Activated CD8-positive, alpha-beta memory T cell treated with anti-CD3 and anti-CD28 coated beads for 48 hours (primary cell): ENCODE measurements at regions not wholly inside any gene's neighbourhood (a gene's known extent, or its start where the extent isn't known, plus 50 kb on each side); places are given as distances from the start of the nearest gene placed in this dataset.

Experiments
- DNase-seq, 3 experiments: peaks; one replicate each; pipeline ENCODE4 v3.0.0-alpha.2; 2020; ENCODE audit warnings: low read depth in 2 of 3, low spot score in 2 of 3

DNA sequence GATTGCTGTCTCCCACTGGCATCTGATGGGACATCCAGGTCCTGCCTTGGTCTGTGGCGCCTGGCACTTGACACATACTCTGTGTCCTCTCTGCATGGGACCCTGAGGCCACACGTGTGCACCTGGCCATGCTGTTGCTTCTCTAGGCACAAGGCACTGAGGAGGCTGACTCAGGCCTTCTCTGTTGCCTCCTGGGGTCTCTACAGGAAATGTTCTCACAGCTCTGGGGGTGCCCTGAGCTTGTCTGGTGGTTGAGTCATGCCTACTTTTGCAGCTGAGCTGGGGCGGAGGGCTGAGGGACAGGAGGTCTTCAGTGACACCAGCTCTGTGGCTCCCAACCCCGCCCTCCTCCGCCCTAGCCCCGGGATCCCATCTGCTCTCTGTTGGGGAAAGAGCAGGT, 207.0 kb upstream of the HS6ST1 start:
- no peak for DNase-seq

DNA sequence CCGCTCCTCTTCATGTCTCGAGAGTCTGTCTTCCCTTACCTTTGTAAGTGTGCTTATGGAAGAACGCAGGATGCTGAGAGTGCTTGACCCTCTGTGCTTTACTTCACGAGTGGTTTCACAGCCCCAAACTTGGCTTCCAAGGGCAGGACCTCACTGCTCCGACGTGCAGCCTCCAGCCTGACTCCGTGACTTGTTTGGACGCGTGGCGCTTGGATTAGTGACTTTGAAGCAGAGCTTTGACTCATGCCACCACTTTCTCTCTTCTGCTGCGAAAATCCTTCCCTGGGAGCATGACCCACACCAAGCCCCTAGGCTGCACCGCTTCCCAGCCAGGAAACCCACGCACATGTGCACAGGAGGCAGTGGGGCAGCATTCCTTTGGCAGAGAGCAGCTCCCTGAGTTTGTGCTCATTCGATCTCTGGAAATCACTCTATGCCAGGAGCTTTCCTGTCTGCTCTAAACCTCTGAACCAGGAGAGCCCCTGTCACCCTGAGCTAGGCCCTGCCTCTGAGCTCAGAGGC, 207.8 kb upstream of the HS6ST1 start:
- DNase-seq = no peak

DNA sequence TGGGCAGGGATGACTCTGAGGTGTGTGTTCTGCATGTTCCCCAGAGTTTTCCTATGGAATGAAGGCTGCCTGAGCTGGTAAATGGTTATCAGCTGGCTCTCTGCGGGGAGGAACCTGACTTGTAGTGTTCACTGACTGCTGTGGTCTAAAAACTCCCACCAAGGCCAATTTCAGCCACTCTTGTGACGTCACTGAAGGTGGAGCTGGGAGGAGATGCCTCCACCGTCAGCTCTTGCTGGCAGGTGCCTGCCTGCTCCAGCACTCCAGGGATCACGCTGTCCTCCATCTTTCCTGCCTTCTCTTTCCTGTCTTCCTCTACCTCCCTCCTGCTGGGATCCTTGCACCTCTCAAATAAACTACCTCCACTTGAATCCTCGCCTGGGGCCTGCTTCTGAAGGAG, 209.5 kb upstream of the HS6ST1 start:
- no peak for DNase-seq

DNA sequence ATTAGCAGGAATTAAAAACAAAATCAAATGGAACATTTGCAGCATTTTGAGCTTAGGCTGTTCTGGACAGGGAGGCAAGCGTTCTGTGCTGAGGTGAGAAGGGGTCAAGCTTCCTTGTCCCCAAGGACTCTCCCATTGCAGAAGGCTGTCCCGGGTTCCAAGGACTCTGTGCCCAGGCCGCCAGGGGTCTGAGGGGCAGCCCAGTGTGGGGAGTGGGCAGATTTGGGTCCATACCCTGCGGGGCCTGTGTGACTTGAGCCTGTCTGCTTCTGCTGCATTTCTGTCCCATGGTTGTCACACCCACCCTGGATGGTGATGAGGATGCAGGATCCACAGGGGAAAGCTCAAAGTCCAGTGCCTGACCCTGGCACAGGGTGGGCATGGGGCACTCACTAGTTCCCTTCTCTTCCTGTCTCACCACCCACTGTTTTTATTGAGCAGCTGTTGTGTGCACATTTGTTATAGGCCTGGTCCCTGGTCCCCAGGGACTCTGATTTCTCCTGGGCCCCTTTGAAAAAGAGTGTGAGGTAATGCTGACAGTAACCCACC, 211.4 kb upstream of the HS6ST1 start:
- DNase-seq = no peak

DNA sequence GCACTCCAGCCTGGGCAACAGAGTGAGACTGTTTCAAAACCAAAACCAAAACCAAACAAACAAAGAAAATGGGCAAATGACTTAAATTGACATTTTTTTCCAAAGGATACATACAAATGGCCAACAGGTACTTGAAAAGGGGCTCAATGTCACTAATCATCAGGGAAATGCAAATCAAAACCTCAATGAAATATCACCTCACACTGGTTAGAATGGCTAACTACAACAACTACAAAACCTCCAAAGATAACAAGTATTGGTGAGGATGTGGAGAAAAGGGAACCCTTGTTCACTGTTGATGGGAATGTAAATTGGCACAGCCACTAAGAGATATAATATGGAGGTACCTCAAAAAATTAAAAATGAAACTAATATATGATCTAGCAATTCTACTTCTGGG, 213.2 kb upstream of the HS6ST1 start:
- no peak for DNase-seq

DNA sequence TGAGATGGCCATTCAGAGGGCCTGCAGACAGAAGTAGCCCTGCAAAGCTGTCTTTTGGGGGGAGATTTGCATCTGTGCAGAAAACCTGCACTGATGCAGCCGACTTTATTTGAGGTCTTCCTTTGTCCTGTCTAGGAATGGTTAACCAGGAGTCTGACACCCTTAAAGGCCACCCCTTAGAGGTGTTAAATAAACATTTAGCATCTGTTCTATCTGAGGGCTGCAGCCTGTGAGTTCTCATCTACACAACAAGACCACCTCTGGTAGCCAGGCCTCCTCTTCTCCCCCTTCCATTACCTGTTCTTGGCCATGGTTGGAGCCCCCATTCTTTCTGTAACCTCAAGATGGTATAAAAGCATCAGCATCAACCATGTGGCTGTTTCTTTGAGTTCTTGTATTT, 214.4 kb upstream of the HS6ST1 start:
- DNase-seq = no peak

DNA sequence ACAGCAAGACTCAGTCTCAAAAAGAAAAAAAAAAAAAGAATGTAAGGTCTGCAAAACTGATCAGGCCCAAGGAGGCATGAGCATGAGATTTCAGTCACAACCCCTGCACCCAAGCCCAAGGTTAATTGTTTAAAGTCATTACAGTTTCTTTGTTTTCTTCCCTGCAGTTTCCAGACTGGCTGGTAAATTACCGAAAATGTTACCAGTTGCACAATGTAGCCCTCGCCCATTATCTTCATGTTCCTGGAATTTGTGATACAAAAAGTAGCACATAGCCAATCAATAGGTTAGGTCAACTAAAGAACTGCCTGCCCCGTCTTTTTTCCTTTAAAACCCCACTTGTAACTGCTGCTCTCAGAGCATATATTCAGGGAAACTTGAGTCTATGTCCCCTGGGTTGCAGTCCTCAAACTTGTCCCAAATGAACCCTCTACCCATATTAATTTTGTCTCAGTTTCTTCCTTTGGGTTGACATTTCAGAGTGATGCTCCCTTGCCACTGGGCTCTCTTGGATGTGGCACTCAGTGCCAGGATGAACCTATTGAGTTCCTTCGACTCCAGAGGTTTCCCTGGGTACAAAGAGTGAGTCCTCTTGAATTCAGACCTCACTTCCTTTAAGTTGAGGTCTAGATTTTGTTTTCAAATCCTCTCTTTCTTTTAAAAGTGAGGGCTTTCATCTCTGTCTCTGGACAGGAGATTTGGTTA, 216.2 kb upstream of the HS6ST1 start:
- DNase-seq = no peak

DNA sequence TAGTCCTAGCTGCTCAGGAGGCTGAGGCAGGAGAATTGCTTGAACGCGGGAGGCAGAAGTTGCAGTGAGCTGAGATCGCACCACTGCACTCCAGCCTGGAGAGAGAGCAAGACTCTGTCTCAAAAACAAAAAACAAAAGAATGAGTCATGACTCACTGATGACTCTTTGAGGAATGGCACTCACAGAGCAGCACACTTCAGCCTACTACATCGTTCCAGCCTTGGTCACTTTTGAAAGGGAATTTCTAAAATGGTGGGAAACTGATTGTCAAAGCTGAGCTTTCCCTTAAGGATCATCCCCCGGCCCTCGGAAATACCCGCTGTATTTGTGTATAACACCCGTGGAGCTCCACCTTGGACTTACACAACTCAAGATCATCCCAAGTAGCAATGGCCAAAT, 217.3 kb upstream of the HS6ST1 start:
- DNase-seq = no peak

DNA sequence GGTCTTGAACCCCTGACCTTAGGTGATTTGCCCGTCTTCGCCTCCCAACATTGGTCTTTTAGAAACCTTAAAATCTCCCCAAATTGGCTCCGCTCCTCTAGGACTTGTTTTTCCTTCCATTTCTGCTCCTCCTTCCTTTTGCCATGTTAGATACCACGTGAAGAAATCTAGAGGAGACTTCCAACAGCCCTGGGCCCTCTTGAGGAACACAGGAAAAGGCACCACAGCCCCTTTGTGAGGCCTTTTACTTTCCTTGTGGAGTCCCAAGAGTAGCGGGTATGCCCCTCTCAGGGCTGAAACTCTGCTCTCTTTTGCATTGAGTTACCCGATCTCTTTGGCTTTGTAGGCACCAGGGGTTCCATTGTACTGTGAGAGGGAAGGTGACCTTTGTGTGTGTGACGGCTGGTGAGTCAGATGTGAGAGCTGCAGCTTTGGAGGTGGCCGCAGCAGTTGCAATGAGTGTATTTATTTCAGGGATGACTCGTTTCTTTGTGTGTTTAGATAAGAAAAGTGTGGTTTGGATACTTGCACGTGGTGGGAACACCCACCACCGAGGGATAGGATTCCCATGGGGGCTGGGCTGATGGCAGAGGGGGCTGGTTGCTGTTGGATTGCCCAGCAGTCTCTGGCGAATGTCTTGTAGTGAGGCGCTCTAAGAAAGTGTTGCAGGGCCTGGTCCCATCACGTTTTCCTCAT, 218.4 kb upstream of the HS6ST1 start:
- DNase-seq = no peak

DNA sequence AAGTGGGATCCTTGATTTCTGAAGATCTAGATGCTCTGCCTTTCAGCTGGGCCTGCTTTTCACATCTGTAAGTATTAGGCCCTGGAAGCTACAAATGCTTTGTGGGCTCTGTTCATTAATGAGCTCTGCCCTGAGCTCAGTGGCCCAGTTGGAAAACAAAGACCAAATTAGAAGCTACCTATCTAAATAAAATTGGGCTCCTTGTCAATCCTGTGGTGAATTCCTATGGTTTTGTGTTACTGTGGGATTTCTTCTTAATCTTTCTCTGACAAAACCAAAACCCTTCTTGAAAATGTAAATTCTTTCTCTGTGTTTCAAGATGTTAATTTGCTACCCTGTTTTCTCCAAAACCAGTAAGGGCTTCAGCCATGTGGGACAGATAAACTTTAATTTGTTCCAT, 219.0 kb upstream of the HS6ST1 start:
- no peak for DNase-seq

DNA sequence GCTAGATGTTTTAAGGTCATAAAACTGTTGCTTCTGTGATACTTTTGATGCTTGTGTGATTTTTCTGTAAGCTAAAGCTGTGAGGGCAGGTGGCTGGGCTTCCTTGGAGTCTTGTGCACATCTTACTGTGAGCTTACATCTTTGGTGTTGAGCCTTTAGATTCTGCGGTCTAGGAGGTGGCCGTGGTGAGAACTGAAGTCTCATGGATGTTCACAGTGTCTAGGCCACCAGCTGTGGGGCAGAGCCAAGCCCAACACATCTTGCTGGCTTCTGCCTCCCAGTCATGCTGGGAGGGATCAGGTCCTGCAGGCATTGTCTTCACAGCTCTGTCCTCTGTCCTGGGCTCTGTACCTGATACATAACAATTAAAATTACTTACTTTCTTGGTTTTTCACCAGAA, 219.7 kb upstream of the HS6ST1 start:
- no peak for DNase-seq

DNA sequence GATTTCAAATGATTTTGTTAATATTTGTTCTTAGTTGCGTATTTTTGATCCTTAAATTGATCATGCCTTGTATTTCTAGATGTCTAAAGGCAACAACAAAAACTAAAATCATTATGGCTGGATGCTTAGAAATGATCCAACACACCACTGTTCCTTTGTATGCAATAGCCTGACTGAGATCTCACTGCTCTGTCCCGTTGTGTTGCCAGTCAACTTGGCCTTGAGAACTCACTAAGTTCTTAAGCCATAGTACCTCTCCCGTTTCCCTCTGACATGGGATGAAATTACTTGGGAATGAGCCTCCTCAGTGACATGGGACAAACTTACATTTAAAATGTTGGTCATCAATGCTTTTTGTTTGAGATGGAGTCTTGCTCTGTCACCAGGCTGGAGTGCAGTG, 222.0 kb upstream of the HS6ST1 start:
- DNase-seq = no peak

DNA sequence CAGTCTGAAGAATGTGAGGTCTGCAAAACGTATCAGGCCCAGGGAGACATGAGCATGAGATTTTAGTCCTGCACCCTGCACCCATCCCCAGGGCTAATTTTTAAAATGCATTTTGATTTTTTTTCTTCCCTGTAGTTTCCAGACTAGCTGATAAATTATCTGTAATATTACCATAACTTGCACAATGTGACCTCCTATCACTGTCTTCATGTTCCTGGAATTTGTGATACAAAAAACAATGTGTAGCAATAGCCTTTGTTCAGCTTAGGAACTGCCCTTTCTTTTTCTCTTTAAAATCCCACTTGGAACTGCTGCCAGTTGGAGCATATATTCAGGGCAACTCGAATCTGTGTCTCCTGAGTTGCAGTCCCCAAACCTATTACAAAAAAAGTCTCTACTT, 222.8 kb upstream of the HS6ST1 start:
- DNase-seq = no peak

DNA sequence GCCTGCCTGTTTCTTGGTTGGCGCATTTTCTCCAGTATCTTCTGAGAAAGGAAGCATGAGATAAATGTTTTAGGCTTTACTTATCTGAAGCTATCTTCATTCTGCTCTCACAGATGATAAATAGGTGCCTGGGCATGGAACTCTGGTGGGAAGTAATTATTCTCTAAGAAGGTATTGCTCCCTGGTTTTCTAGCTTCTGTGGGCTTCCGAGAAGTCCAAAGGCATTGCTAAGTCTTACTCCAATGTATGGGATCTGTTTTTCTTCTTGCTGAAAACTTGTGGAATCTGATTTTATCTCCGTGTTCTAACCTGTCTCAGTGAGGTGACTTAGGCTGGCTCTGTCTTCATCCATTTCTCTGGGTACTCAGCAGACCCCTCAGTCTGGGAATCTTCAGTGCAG, 224.4 kb upstream of the HS6ST1 start:
- DNase-seq = no peak

DNA sequence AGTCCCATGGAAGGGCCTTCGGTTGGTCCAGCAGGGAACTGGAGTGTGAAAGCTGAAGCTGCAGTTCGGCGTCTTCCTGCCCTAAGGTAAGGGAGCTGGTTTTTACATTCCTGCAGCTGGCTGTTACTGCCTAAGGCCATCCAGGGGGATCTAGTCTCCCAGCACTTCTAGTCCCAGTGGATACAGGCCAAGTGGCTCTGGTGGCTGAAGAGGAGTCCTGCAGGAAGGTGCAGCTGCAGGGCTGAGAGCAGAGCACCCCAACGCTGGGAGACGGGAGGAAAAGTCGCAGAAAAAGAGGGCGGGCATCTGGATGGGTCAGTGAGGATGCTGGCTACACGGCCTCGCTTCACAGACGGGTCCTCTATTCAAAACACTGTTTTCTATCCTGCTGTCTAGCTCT, 225.0 kb upstream of the HS6ST1 start:
- no peak for DNase-seq

DNA sequence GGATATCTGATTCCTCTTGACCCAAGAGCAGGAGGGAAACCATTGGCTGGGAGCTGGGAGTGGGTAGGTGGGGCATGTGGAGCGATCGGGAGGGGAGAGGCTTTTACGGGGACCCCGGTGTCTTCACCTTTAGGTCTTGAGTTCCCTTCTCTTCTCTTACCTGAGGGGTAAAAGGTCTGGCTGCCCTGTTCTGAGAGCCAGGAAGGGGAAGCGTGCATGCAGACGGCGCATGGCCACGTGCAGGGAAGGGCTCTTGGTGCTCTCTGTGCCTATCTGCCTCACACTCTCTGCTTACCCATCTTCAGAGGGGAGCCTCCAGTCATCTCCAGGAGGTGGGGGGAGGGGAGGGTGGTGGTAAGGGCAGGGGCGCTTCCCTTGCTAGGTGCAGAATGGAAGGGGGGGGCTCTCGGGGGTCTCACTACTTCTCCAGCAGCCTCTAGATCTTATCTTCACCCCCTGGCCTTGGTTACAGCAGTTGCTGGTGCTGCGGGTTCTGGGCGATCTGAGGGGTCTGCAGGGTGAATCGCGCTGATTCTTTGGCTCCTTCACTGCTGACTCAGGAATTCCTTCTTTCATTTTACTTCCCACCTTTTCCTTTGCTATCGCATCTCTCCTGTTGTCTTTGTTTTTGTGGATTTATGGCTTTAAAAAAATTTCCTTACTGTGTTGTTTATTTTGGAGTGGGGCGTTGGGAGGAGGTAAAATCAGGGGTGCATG, 225.8 kb upstream of the HS6ST1 start:
- no peak for DNase-seq

DNA sequence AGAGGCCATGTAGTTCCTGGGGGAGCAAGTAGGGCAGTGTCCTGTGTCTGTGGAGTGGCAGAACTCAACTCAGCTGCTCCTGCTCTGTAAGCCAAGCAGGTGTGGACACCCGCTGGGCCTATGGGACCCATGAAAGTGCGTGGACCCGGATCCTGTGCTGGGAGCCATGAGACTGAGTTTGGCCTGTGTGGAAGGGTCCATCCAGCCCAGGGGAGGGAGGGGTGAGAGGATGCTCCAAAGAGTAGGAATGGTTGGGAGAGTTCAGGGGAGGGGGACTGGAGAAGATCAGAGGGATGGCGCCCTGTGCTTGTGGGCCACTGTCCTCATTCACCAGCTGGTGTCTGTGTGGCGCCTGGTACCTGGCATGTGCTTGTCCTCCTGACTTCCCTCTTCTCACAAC, 226.4 kb upstream of the HS6ST1 start:
- no peak for DNase-seq

DNA sequence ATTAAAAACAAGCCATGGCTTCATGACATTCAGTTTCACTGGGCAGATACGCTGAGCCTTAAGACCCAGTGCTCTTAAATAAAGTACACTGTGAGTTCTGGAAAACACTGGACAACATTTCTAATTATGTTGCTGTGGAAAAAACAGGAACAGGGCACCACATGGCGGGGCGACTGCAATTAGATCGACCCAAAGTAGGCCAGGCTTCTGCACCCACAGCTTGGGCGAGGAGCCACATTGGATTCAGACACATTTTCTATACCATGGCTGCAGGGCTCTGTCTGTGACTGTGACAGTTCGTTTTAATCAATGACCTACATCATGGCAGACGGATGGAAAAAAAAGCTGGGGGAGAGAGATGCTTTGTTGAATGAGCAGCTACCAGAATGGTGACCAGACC, 227.2 kb upstream of the HS6ST1 start:
- DNase-seq = no peak

DNA sequence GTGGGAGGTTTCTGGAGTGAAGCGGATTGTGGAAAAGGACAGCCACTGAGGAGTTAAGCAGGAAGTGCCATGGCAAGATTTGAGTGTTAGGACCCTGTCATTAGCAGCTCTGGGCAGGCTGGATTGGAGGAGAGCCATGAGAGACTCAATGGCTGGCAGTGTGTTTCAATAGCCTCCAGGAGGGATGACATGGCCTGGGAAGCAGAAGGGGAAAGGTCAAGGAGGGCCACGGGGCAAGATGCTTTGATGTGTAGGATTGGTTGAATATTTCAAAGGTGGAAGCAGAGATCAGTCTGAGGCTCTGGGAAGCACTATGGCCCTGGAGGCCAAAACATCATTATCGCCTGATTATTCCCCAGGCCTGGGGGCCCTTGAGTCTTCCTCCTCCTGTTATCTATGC, 229.0 kb upstream of the HS6ST1 start:
- no peak for DNase-seq

DNA sequence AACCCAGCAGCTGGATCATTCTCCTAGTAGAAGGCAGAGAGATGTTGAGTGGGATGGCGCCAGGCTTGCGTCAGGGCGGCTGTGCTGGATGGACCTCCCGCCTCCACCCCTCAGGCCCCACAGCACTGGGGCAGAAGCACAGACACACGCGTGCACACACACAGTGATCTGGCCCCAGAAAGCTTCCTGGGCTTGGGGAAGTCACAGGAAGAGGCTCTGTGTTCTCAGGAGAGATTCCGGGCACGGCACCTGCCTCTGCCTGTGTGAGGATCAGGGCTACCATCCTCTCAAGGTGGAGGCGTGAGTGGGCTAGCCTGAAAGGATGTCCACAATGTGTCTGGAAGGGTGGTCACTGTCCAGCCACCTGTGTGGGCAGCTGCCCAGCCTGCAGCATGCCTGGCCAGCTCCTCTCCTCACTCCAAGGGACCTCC, 229.8 kb upstream of the HS6ST1 start:
- no peak for DNase-seq

DNA sequence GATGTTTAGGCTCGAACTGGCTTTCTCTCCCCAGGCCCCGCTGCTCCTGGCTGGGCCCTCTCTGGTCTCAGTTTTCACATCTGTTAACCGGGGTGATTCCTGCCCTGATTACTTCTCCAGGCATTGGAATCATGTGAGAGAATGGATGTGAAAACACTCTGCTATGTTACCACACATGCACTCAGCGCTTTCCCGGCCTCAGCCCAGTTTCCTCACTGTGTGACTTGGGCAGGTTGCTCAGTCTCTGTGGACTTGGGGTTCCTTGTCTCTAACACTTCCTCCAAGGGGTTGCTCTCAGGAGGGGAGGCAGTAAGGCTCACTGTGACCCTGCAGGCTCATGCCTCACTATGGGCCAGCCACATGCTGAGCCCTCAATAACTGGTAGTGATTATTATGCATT, 230.4 kb upstream of the HS6ST1 start:
- no peak for DNase-seq
